ENCODE measurements at regions not wholly inside any gene's neighbourhood (a gene's known extent, or its start where the extent isn't known, plus 50 kb on each side); places are given as distances from the start of the nearest gene placed in this dataset.

DNA sequence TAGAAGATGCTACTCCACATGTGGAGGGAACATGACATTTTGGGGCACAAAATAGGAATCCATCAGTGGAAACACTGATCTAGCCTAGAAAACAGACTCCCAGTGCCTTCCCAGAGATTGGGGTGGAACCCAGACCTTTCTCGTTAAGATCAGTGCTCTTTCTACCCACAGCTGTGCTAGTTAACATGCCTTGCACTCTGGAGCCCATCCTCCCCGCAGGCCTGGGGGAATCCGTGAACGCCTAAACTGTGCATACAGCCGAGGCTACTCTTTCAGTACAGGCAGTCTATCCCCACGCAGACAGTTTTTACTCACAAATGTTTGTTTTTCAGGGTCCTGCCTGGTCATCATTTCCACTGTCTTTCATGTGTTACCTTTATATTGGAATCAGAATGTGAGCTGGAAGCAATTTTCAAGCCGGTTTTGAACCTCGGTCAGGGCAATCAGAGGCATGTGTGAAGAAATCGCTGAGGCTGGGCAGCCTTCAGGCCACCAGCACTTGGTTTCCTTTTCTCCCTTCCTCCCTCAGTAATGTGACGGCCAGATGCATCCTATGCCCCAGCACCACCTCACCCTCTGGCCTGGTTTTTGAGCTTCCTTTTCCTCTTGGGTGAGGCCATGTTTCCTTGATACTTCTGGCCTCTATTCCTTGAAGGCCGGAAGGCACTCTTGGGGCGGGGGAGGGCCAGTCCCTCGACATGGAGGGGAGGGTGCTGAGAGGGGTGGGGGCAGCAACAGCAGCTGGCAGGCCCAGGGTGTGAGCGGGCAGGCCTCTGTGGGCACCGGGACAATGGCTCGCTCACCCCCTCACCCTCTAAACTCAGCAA is 123.6 kb upstream of the GALNT15 start:
- Histone ChIP-seq H3K79me2 (ENCODE audit: insufficient read depth) (no peaks in the 10 kb centered on the region), H3K4me1 (ENCODE audit: insufficient read depth) (peaks cover 23% of the 10 kb centered on the region), H3K4me2 (ENCODE audit: unreplicated experiment) (no peak overlapping the region), H2AFZ (peak overlapping the region; percentile 57), H3K4me3 (no peak overlapping the region), H3K9ac (0 out of 2 replicates have a peak overlapping the region, but pooled peaks have one; percentile 7), H3F3A (ENCODE audit: insufficient read depth) (peaks cover 12% of the 10 kb centered on the region), H3K9me2 (ENCODE audit: insufficient read depth) (no peaks in the 10 kb centered on the region), H4K20me1 (ENCODE audit: insufficient read depth) (no peaks in the 10 kb centered on the region), H3K27ac (no peak overlapping the region), H3K36me3 (ENCODE audit: low read depth) (no peaks in the 10 kb centered on the region), H3K9me3 (ENCODE audit: low read depth) (no peaks in the 10 kb centered on the region), H3K27me3 (replicated peaks; ENCODE audit: insufficient read depth) (no peaks in the 10 kb centered on the region)
- peak; percentile 21 for DNase-seq
- WGBS, 2 experiments (ENCODE audit: low coverage in 1 of 2, low lambda C conversion rate in 2 of 2, missing lambda C conversion rate in 2 of 2), result 37 to 42% methylated on average over 14 to 16 of the region's 16 CpGs
- no peak for TF ChIP-seq EZH2 (IDR thresholded peaks at IDR 0.05; ENCODE audit: insufficient read depth, poor library complexity, severe bottlenecking)
- no peak for TF ChIP-seq EZH2phosphoT487 (IDR thresholded peaks at IDR 0.05; ENCODE audit: insufficient read depth, low read depth)
- in situ Hi-C loops (cut with MboI), result loop anchor here (10.0 kb wide), 1 partner anchor 124 kb away; the partner anchor contains the start of gene GALNT15

GRCh38 chr3:16051691-16052090 is 122.8 kb upstream of the GALNT15 start:
- Histone ChIP-seq H2AFZ (peak overlapping the region; percentile 57; the same call in 1 of the 2 replicates), H3K9me3 (ENCODE audit: low read depth) (no peaks in the 10 kb centered on the region), H3K27ac (no peak overlapping the region), H3K36me3 (ENCODE audit: low read depth) (no peaks in the 10 kb centered on the region), H3K9ac (no peak overlapping the region), H3K4me1 (ENCODE audit: insufficient read depth) (peaks cover 31% of the 10 kb centered on the region), H3K27me3 (replicated peaks; ENCODE audit: insufficient read depth) (no peaks in the 10 kb centered on the region), H3K4me3 (no peak overlapping the region), H4K20me1 (ENCODE audit: insufficient read depth) (no peaks in the 10 kb centered on the region), H3K4me2 (ENCODE audit: unreplicated experiment) (no peak overlapping the region), H3K9me2 (ENCODE audit: insufficient read depth) (no peaks in the 10 kb centered on the region), H3F3A (ENCODE audit: insufficient read depth) (peaks cover 16% of the 10 kb centered on the region), H3K79me2 (ENCODE audit: insufficient read depth) (no peaks in the 10 kb centered on the region)
- no peak for TF ChIP-seq EZH2phosphoT487 (IDR thresholded peaks at IDR 0.05; ENCODE audit: insufficient read depth, low read depth)
- TF ChIP-seq EZH2 (IDR thresholded peaks at IDR 0.05; ENCODE audit: insufficient read depth, poor library complexity, severe bottlenecking), result no peak
- 60 to 62% methylated on average over 4 of the region's 4 CpGs for WGBS, 2 experiments (ENCODE audit: low coverage in 1 of 2, low lambda C conversion rate in 2 of 2, missing lambda C conversion rate in 2 of 2)
- no peak for DNase-seq
- in situ Hi-C loops (cut with MboI), result loop anchor here (10.0 kb wide), 1 partner anchor 123 kb away; the partner anchor contains the start of gene GALNT15

- peak; percentile 67 for DNase-seq
- no peaks in the 10 kb centered on the region for H3K9me2 ChIP-seq (ENCODE audit: insufficient read depth)
- peak overlapping the region; percentile 17; the same call in 1 of the 2 replicates for H3K27ac ChIP-seq
- no peaks in the 10 kb centered on the region for H3K36me3 ChIP-seq (ENCODE audit: low read depth)
- H4K20me1 ChIP-seq (ENCODE audit: insufficient read depth), result no peaks in the 10 kb centered on the region
- no peak overlapping the region for H3K9ac ChIP-seq
- H3K79me2 ChIP-seq (ENCODE audit: insufficient read depth), result no peaks in the 10 kb centered on the region
- H3K4me2 ChIP-seq (ENCODE audit: unreplicated experiment), result no peak overlapping the region
- H3K4me1 ChIP-seq (ENCODE audit: insufficient read depth), result peaks cover 33% of the 10 kb centered on the region
- peak overlapping the region; percentile 5; the same call in 1 of the 2 replicates for H2AFZ ChIP-seq
- no peaks in the 10 kb centered on the region for H3K27me3 ChIP-seq (replicated peaks; ENCODE audit: insufficient read depth)
- in situ Hi-C loops (cut with MboI), result loop anchor here (10.0 kb wide), 1 partner anchor 122 kb away; the partner anchor contains the start of gene GALNT15
- H3K4me3 ChIP-seq, result no peak overlapping the region
- H3K9me3 ChIP-seq (ENCODE audit: low read depth), result no peaks in the 10 kb centered on the region
- TF ChIP-seq EZH2phosphoT487 (IDR thresholded peaks at IDR 0.05; ENCODE audit: insufficient read depth, low read depth) (no peak), EZH2 (IDR thresholded peaks at IDR 0.05; ENCODE audit: insufficient read depth, poor library complexity, severe bottlenecking) (no peak)
- H3F3A ChIP-seq (ENCODE audit: insufficient read depth), result peaks cover 16% of the 10 kb centered on the region
Observed at GRCh38 chr3:16052964-16053363, 121.5 kb upstream of the GALNT15 start.

DNA sequence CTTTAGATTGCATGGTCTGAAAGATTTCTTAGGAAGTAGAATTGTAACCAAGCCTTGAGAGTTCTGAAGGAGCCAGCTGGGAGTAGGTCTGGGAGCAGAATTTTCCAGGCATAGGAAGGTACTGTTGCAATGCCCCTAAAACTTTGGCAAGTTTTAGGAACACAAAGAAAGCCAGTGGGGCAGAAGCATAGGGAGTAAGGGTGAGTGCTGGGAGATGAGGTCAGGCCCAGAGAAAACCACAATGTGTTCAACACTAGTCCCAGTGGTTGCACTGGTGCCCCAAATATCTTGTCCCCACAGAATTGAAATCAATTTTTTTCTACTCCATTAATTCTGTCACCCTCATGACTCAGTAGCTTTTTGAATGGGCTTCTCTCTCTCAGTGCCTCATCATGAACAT is 120.7 kb upstream of the GALNT15 start:
- no peaks in the 10 kb centered on the region for H4K20me1 ChIP-seq (ENCODE audit: insufficient read depth)
- peaks cover 23% of the 10 kb centered on the region for H3F3A ChIP-seq (ENCODE audit: insufficient read depth)
- TF ChIP-seq EZH2phosphoT487 (IDR thresholded peaks at IDR 0.05; ENCODE audit: insufficient read depth, low read depth) (no peak), EZH2 (IDR thresholded peaks at IDR 0.05; ENCODE audit: insufficient read depth, poor library complexity, severe bottlenecking) (no peak)
- peak; percentile 22 for DNase-seq
- peaks cover 41% of the 10 kb centered on the region for H3K4me1 ChIP-seq (ENCODE audit: insufficient read depth)
- H3K9me2 ChIP-seq (ENCODE audit: insufficient read depth), result no peaks in the 10 kb centered on the region
- no peak overlapping the region for H3K9ac ChIP-seq
- H3K79me2 ChIP-seq (ENCODE audit: insufficient read depth), result no peaks in the 10 kb centered on the region
- H3K9me3 ChIP-seq (ENCODE audit: low read depth), result no peaks in the 10 kb centered on the region
- peak overlapping the region; percentile 17; the same call in 1 of the 2 replicates for H3K27ac ChIP-seq
- no peak overlapping the region for H2AFZ ChIP-seq
- H3K27me3 ChIP-seq (replicated peaks; ENCODE audit: insufficient read depth), result no peaks in the 10 kb centered on the region
- H3K4me2 ChIP-seq (ENCODE audit: unreplicated experiment), result no peak overlapping the region
- H3K4me3 ChIP-seq, result no peak overlapping the region
- in situ Hi-C loops (cut with MboI), result loop anchor here (10.0 kb wide), 1 partner anchor 121 kb away; the partner anchor contains the start of gene GALNT15
- H3K36me3 ChIP-seq (ENCODE audit: low read depth), result no peaks in the 10 kb centered on the region

All from GM23248 (cell line).